HG03175 (cell line): ENCODE measurements at regions not wholly inside any gene's neighbourhood (a gene's known extent, or its start where the extent isn't known, plus 50 kb on each side); places are given as distances from the start of the nearest gene placed in this dataset.

ENCODE experiments used
- ATAC-seq: cut with Tn5 transposase; IDR thresholded peaks from one replicate; pipeline ENCODE4 v1.9.1; 2021; ENCODE audit warnings: mild to moderate bottlenecking, moderate library complexity; ENCODE audit not compliant: unreplicated experiment

DNA sequence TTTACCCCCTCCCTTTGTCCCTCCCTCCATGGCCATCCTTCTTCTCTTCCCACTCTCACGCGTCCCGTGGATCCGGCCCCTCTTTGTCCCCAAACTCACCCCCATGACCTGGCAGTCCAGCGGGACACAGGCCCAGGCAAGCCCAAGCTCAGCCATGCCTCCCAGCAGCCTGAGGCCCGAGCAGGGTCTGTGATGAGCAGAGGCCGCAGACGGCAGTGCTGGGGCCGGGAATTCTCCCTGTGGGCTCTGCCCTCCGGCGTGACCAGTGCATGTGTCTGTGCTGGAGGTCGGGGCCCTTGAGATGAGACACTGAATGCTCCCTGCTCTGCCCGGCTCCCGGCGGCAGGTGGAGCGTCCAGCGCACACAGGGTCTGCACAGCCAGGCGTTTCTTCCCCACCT is 237.9 kb downstream of the BRD1 start:
- no peak for ATAC-seq

DNA sequence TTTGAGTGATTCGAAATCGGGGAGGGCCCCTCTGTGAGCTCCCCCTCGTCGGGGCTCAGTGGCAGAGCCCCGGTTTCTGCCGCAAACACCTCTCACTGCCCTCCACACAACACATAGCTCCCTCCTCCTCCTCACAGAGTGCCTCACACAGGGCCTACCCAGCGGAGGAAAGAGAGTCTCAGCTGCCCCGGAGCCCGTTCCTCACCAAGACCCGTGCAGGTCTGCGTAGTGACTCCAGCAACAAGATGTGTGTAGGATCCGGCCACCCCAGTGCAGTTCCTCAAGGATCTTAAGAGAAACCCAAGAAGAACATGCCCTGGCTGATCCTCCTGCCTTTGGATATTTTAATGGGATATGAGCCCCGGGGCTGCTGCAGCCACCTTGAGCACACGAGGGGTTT is 238.4 kb downstream of the BRD1 start:
- ATAC-seq, result no peak

DNA sequence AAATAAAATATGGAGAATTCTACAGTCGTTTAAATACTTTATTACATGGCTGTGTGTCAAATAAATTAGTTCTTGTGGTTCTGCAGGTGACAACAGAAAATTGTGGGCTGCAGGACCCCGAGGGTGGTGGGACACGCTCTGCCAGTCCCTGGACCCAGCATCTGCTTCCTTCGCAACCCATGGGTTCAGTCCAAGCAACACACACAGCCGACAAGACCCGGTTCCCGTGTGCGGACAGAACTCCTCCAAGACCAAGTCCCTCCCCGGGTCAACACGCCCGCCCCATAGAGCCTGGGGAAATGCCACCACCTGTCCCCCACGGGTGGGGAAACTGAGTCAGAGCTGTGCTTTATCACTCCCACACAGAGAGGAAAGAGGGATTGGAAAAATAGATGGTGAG is 238.9 kb downstream of the BRD1 start:
- no peak for ATAC-seq

DNA sequence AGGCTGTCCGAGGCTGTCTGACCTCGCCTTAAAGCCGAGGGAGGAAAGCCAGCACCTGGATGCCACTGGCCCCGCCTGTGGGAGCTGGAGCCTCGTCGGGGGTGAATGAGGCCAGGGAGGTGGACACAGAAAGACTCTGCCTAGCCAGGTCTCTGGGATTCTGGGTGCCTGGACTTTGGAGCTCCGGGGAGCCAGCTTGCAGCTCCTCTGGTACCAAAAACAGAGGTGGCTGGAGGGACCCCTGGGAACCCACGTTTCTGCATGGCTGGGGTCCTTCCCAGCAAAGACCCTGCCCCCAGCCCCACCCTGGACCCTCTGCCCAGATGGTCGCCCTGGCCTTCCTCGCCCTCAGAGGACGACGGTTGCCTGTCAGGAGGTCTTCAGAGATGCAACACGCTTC is 239.7 kb downstream of the BRD1 start:
- no peak for ATAC-seq

DNA sequence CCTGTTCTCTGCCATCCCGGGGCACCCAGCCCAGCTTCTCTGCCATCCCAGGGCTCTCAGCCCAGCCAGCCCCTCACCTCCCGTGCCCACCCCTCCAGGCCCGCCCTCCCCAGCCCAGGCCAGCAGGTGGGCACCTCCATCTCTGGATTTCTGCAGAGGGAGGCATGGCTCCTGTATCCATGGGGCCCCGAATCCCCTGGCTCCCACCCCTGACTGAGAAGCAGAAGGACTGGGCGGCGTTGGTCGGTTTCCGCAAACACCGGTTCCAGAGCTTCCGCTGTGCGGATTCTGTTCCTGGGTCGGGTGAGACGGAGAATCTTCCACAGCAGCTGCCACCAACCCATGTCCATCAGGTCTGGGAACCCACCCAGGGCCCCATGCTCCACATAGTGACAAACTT is 240.3 kb downstream of the BRD1 start:
- ATAC-seq, result no peak

DNA sequence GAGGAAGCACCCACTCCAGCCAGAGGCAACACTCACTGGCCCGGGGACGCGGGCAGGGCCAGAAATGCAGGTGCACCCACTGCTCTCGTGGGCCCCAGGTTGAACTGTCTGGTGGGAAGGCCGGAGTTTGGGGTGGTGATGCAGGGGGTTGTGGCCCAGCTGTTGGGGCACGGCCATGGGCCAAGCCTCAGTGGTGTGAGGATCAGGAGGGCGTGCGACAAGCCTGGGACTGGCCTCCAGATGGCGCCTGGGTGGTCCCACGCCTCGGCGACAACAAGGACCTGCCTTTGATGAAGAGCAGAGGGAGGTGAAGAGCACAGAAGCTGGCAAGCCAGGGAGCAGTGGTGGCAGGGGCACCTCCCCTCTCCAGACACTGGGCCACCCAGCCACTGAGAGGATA is 240.8 kb downstream of the BRD1 start:
- no peak for ATAC-seq

DNA sequence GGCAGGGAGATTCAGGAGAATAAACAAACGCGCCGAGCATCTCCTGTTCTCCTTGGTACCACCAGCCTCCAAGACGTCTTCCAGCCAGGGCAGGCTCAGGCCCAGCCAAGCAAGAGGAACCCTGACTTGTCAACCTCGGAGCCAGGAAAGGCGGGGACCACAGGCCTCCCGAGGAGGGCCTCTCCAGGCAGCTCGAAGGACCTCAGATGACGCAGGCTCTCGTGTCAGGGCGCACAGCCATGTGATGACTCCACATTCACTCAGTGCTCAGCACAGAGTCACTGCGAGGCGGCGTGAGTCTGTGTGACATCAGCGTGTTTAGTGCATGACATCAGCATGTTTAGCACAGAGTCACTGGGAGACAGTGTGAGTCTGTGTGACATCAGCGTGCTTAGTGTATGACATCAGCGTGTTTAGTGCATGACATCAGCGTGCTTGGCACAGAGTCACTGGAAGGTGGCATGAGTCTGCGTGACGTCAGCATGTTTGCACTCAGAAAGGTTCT is 241.4 kb downstream of the BRD1 start:
- ATAC-seq, result no peak

DNA sequence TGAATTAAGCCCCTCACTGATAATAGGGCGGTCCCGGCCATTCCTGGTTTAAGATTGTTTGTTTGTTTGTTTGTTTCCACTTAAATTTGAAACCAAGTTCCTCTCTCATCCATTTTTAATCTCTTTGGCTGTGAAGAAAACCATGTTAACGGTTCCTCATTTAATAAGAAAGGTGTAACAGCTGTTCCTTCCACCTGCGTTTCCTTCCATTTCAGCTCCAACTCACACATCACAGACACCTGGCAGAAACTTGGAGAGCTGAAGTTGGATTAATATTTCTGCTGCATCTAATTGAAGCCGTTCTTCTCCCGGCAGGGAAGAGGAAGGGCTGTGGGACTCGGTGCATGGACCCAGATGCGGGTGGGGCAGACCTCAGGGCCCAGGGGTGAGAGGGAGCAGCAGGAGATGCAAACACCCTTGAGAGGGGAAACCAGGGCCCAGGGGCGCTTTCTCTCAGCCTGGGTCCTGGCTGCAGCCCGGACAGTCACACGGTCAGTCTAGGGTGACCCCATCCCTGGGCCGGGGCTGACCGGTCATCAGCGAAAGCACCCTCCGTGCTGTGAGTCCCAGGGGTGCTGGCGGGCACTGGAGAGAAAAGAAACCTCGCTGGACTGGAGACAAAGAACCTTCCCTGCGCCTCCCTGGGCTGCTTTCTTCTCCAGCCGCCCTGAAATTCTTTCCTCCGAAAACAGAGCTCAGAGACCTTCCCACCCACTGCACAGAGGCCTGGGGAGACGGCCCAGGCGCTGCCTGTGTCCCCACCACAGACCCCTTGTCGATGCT is 242.0 kb downstream of the BRD1 start:
- ATAC-seq, result no peak

DNA sequence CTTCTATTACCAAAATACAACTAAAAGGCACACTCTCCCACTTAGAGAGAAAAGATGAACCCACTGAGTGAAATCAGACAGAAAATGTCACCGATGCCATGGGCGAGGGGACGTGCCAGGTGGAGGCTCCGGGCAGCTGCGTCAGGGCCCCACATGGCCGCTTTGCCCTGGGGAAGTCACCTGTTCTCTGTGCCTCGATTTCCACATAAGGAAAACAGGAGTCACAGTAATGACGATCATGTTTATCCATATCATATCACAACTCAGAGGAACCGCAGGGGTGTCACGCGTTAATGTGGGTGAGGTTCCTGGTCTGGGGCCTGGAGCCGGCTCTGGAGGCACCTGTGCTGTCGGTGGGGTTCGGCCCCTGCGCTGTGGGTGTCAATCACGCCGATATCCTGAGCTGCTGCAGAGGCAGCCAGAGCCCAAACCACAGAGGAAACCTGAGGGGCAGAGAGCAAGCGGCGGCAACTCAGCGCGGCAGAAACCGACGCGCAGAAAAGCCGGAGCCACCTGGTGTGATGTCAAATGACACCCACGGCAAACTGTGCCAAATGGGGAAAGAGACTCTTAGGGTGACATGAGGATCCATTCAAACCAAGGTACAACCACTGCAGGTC is 243.7 kb downstream of the BRD1 start:
- ATAC-seq, result no peak

DNA sequence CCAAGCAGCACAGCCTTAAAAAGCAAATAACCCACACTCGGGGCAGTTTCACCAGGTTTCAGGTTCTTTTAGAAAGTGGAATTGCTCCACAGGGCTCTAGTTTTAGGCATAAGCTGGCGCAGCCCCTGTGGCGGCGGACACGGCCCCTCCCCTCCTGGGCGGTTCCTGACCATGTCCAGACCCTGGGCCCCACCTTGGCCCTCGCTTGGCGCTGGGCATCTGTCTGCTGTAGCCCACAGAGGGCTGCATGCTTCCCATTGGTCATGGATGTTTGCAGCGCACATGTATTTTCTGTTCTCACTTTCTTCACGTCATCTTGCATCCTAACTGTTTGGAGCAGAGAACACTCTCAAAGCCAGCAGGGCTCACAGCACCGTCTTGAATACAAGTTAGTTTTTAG is 244.3 kb downstream of the BRD1 start:
- no peak for ATAC-seq

DNA sequence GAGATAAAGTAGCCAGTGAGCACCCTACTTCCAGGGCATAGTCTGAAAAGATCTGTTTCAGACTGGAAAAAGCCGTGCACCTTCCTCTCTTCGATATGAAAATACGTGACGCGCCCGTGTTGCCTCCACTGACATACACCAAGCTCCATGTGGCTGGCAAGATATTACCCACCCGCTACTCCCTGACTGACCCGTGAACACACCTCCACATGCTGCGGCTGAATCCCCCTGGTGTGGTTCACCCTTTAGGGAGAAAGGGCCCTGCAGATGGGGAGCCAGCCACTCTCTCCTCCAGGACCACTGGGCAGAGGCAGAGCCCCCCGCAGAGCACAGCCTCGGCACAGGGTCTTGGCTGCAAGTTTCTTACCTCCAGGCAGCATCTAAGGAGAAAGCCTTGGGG is 245.0 kb downstream of the BRD1 start:
- no peak for ATAC-seq

DNA sequence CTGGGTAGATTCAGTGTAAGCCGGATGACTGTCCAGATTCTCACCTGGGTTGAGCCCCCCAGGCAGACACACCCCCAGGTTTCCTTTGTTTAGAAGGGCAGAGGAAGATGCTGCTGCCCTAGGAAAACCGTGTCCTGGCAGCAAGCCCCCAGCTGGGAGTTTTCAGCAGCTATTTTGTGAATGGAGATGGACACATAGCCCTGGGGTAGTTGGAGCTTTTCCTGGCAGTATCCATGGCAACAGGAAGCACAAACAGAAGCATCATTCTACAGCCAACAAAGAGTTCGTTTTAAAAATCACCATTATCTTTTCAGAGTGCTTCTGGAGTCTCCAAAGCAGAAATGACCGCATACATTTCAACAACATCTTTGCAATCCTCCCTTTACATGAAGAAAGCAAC is 245.5 kb downstream of the BRD1 start:
- no peak for ATAC-seq

DNA sequence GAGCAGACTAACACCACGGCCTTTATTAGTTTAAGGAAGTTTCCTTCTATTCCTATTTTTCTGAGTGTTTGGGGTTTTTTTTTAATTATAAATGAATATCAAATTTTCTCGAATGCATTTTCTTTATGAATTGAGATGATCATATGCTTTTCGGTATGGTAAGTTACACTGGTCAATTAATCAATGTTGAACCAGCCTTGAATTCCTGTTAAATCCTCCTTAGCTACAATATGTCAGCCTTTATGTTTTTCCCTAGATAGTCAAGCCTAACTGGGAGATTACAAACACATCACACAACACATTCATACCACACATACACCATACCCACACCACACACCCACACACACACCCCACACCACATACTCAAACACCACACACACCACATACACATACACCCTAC is 247.6 kb downstream of the BRD1 start:
- no peak for ATAC-seq

DNA sequence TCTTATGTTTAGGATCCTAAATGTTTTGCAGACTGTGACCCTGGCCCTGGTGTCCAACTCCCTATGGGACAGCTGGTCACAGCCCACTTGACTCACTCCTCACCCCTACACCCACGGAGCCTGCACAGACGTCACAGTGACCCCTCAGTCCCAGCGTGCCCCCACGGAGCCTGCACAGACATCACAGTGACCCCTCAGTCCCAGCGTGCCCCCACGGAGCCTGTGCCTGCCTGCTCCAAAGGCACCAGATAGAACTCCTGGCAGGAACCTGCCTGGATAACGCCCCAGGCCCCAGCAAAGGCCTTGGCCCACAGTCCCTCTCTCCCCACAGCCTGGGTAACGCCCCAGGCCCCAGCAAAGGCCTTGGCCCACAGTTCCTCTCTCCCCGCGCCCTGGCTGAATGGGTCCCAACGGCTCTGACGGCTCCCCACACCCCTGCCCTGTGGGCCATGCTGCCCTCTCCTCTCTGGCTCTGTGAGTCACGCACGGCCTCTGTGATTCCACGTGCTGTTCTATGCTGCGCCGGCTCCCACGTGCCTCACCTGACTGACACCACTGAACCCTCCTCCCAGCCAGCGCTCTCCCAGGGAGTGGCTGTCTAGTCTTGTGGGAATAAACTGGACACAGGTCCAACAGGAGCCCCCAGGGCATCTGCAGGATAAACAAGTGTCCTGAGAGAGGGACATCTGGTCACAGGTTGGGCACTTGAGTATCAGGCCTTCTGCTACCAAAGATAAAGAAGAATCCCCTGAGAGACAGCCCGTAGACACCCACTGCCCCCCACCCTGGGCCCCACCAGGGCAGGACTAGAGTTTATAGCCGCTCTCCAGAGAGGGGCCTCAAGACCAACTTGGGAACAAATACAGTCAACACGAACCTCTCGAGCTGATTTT is 250.3 kb downstream of the BRD1 start:
- no peak for ATAC-seq

DNA sequence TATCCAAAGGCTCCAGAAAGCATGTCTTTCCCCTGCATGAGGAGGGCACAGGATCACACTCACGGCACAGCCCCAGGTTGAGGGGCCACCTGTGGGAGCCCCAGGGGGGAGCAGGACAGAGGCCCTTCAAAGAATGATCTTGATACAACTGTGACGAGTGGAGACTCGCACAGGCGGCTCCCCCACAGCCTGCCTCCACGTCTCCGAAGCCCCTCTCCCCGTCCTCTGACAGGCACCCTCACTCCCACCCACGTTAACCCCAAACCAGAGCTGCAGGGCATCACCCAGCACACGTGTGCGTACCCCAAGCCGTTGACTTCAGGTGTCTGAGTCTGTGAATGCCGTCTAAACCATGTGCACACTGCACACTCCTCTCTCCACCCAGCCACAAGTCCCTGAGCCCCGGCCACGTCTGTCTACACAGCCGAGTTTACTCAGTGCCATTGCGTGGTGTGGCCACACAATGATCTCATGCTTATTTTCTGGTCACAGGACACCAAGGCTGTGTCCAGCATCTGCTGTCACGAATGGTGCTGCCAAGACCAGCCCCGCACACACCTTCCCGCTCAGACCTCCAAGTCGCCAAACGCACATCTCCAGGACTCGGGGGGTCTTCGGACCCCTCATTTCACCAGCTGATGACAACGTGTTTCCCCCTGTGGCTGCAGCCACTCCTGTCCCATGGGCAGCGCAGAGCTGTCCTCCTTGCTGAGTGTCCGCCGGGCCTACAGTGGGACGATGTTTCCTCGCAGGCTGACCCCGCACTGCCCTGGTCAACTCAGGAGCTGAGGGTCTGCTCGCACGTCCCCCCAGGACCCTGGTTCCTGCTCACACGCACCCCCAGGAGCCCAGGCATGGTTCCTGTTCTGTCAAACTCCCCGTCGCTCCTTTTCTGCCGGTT is 251.2 kb downstream of the BRD1 start:
- no peak for ATAC-seq

DNA sequence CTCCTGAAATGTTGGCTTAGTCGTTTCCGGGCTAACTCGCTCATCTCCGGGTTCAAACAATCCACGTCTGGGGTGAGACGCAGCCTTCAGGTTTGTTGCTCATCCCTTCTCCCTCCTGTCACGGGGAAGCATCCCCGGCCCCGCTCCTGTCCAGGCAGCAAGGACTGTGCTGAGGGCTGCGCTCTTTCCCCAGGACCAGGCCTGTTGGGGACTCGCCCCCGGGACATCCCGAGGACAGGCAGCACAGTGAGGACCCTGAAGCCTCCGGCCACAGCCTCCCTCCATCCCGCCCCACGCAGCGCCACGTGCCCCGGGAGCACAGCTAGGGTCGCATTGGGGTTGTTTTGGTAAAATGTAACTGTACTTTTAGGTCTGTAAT is 252.0 kb downstream of the BRD1 start:
- ATAC-seq, result no peak

DNA sequence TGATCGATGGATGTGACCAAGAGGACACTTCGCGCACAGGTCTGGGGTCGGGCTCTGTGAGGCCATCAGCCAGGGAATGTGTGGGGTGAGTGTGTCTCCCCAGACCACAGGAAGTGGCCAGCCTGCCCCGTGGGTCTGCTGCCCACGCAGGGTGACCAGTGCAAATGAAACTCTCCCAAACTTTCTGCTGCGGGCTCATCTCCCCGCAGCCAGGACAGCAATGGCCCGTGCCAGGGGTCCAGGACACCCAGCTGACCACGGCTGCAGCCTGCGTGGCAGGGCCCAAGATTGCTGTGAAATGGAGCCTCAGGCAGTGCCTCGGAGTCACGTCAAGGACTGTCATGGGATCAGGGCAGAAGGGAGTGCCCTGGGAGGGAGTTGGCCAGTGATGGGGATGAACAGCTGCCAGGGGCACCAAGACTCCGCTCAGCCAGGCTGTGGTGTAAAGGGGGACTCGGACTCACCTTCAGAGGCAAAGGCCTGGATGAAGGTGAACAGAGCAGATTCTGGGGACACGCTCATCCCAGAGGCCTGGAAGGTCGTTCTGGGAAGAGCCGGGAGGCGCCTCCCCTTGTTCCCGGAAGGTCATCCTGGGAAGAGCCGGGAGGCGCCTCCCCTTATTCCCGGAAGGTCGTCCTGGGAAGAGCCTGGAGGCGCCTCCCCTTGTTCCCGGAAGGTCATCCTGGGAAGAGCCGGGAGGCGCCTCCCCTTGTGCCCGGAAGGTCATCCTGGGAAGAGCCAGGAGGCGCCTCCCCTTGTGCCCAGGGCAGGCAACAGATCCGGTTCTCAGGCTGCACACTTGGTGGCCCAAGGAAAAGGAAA is 252.6 kb downstream of the BRD1 start:
- no peak for ATAC-seq

DNA sequence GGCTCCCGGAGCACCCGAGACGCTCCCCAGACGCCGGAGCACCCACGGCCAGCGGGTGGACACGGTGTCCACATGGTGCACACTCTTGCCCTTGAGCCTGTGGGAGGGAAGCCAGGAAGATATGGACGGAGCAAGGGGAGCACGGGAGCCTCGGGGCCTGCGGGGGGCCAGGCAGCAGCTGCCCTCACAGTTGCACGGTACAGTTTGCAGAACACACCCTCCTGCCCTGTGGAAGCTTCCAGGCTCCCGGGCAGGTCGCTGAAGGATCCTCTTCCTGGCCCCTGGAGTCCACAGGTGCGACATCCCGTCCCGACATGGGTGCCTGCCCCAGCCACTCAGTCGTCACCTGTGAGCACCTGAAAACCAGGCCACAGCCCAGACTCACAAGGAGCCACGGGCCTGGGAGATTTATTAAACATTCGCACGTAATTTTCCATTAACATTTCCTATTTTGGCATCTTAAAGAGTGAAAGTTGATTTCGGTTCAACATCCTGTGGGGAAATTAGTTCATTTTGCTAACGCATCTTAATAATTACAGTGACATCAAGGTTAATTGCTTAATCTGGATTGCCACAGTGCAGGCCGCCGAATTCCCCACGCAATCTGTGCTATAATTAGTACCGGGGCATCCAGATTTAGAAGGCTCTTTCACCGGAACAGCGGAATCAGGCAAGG is 253.3 kb downstream of the BRD1 start:
- ATAC-seq, result no peak

DNA sequence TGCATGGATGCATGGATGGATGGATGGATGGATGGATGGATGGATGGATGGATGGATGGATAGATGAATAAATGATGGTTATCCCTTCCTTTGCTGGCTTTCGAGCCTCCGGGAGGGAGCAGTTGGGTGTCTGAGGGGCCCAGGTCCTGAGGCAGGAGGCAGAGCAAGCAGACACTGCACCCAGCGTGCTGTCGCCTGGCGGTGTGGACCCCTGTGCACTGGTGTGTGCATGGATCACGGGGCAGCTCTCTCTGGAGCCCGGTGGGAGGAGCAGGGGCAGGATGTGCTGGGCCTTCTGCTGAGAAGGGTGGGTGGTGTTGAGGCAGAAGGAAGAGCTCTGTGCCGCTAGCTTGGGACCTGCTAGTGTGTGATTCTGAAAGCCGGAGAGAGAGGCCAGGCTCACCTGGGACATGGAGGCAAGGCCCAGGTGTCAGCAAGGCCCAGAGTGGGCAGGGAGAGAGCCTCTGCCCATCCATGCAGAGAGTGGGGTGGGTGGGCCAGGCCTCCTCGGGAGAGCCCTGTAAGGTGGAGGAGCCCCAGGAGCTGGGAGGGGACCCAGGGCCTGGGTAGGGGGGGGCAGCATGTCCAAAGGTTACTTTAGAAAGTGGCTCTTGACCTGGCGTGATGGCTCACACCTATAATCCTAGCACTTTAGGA is 254.4 kb downstream of the BRD1 start:
- no peak for ATAC-seq
